ENCODE measurements at regions not wholly inside any gene's neighbourhood (a gene's known extent, or its start where the extent isn't known, plus 50 kb on each side); places are given as distances from the start of the nearest gene placed in this dataset.
"Not testable (repeated sequence)": the region's sequence is repeated elsewhere in the genome, so short reads cannot be mapped to it uniquely, and the experiment has no call there.

DNA sequence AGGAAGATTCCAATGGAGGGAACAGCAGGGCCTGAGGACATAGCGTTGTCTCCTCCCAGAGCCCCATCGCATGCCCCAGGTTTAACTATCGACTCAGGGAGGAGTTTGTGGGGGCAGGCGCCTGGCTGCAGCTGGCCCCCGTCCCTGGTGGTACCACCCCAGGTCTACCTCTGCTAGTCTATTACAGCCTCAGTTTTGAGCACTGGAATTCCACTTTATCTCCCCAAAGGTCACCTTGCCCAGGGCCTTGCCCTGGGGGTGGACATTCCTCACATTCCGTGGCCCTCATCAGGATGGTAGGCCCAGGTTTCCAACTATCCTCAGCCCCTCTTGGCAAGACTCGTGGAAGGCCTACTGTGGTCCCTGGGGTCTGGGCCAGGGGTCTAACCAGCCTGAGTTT, 65.4 kb upstream of the SSBP3 start:
- ChIA-PET POLR2A (interaction anchor here (0.6 to 6.8 kb wide), 4 partner anchors 9 to 60 kb away, joined by 3 to 45 read pairs (median 4); no protein-coding TSS in a partner anchor), CTCF (interaction anchor here (0.6 kb wide), 1 partner anchor 9 kb away, joined by 3 read pairs; no protein-coding TSS in a partner anchor)
- Mint-ChIP-seq H3K36me3 (peaks cover 0 to 13% (median 0%) of the 10 kb centered on the region in 5 donors), H3K27me3 (peaks cover 0 to 31% (median 0%) of the 10 kb centered on the region in 5 donors), H3K4me1 (peaks cover 12 to 45% (median 34%) of the 10 kb centered on the region in 7 donors), H3K4me3 (no peak overlapping the region), H3K9me3 (peaks cover 0 to 5% (median 0%) of the 10 kb centered on the region in 11 donors), H3K27ac (peak overlapping the region in 1 of 9 donors; percentile 40)
- DNase-seq (no peak), ATAC-seq (no peak)
- Histone ChIP-seq H3K9me3 (ENCODE audit: control insufficient read depth in 2 of 3, low read length in 3 of 3) (no peaks in the 10 kb centered on the region), H3K27ac (ENCODE audit: low read depth, low read length) (no peak overlapping the region), H3K27me3 (ENCODE audit: control insufficient read depth in 2 of 2, insufficient read depth in 2 of 2, low read length in 2 of 2) (no peaks in the 10 kb centered on the region), H3K4me3 (ENCODE audit: low read length) (no peak overlapping the region), H3K36me3 (ENCODE audit: control insufficient read depth in 2 of 3, insufficient read depth in 3 of 3, low read length in 3 of 3) (no peaks in the 10 kb centered on the region), H3K4me1 (ENCODE audit: control insufficient read depth in 2 of 2, insufficient read depth in 2 of 2, low read length in 2 of 2) (peaks cover 18 to 22% of the 10 kb centered on the region in 2 donors)
- intact Hi-C loops (cut with micrococcal nuclease) = no loop called here

- H3K4me3 ChIP-seq (ENCODE audit: low read length); intact Hi-C loops (cut with micrococcal nuclease); H3K9me3 ChIP-seq (ENCODE audit: control insufficient read depth in 2 of 3, low read length in 3 of 3); ATAC-seq; DNase-seq; H3K27me3 ChIP-seq (ENCODE audit: control insufficient read depth in 2 of 2, insufficient read depth in 2 of 2, low read length in 2 of 2); H3K9me3 Mint-ChIP-seq; H3K36me3 ChIP-seq (ENCODE audit: control insufficient read depth in 2 of 3, insufficient read depth in 3 of 3, low read length in 3 of 3); H3K27ac ChIP-seq (ENCODE audit: low read depth, low read length); H3K4me3 Mint-ChIP-seq: not testable (repeated sequence)
- peaks cover 0 to 10% (median 0%) of the 10 kb centered on the region in 5 donors for H3K36me3 Mint-ChIP-seq
- CTCF ChIA-PET = interaction anchor here (1.5 kb wide), 1 partner anchor 11 kb away, joined by 8 read pairs; no protein-coding TSS in a partner anchor
- H3K27me3 Mint-ChIP-seq = peaks cover 0 to 20% (median 0%) of the 10 kb centered on the region in 5 donors
- POLR2A ChIA-PET = interaction anchor here (1.5 kb wide), 1 partner anchor 9 kb away, joined by 4 read pairs; no protein-coding TSS in a partner anchor
- peaks cover 5 to 12% of the 10 kb centered on the region in 2 donors for H3K4me1 ChIP-seq (ENCODE audit: control insufficient read depth in 2 of 2, insufficient read depth in 2 of 2, low read length in 2 of 2)
- peak overlapping the region in 1 of 9 donors; percentile 48 for H3K27ac Mint-ChIP-seq
- peaks cover 11 to 36% (median 21%) of the 10 kb centered on the region in 7 donors for H3K4me1 Mint-ChIP-seq
These were observed 63.2 kb upstream of the SSBP3 start for GRCh38 chr1:54469444-54469843.

DNA sequence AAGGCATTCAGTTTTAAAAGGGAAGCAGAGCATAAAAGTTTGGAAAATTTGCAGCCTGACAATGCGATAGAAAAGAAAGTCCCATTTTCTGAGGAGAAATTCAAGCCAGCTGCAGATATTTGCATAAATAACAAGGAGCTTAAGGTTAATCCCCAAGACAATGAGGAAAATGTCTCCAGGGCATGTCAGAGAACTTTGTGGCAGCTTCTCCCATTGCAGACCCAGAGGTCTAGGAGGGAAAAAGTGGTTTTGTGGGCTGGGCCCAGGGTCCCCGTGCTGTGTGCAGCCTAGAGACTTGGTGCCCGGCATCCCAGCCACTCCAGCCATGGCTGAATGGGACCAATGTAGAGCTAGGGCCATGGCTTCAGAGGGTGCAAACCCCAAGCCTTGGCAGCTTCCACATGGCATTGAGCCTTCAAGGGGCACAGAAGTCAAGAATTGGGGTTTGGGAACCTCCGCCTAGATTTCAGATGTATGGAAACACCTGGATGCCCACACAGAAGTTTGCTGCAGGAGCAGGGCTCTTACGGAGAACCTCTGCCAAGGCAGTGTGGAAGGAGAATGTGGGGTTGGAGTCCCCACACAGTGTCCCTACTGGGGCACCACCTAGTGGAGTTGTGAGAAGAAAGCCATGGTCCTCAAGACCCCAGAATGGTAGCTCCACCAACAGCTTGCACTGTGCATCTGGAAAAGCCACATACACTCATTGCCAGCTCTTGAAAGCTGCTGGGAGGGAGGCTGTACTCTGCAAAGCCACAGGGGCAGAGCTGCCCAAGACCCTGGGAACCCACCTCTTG, 62.3 kb upstream of the SSBP3 start:
- DNase-seq; H3K4me3 ChIP-seq (ENCODE audit: low read length); intact Hi-C loops (cut with micrococcal nuclease); H3K36me3 Mint-ChIP-seq; H3K27ac ChIP-seq (ENCODE audit: low read depth, low read length); H3K4me3 Mint-ChIP-seq; H3K27me3 ChIP-seq (ENCODE audit: control insufficient read depth in 2 of 2, insufficient read depth in 2 of 2, low read length in 2 of 2); H3K36me3 ChIP-seq (ENCODE audit: control insufficient read depth in 2 of 3, insufficient read depth in 3 of 3, low read length in 3 of 3); H3K9me3 Mint-ChIP-seq; ATAC-seq; H3K9me3 ChIP-seq (ENCODE audit: control insufficient read depth in 2 of 3, low read length in 3 of 3): not testable (repeated sequence)
- Mint-ChIP-seq H3K4me1 (peaks cover 1 to 31% (median 20%) of the 10 kb centered on the region in 7 donors), H3K27me3 (peaks cover 0 to 11% (median 0%) of the 10 kb centered on the region in 5 donors), H3K27ac (peak overlapping the region in 1 of 9 donors; percentile 33)
- CTCF ChIA-PET = interaction anchor here (1.5 kb wide), 1 partner anchor 12 kb away, joined by 8 read pairs; no protein-coding TSS in a partner anchor
- POLR2A ChIA-PET = interaction anchor here (1.5 kb wide), 1 partner anchor 8 kb away, joined by 4 read pairs; no protein-coding TSS in a partner anchor
- peaks cover 8 to 14% of the 10 kb centered on the region in 2 donors for H3K4me1 ChIP-seq (ENCODE audit: control insufficient read depth in 2 of 2, insufficient read depth in 2 of 2, low read length in 2 of 2)

DNA sequence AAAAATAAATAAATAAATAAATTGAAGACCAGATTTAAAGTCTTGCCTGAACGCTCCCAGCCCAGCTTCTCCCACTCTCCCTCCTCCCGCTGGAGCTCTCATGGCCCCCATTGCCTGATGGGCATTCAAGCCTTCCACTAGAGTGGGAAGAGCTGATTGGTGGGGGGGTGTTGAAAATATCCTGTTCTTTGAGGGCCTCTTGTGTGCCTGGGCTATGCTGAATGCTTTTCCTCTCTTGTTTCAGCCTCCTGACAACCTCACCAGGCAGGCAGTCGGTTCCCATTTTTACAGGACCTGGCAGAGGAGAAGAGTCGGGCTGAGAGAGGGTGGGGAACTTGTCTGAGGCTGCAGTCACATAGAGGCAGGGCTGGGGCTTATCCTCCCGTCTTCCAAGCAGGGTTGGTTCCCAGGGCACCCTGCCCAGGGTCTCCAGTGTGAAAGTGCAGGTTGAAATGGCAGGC, 59.2 kb upstream of the SSBP3 start:
- no peaks in the 10 kb centered on the region for H3K27me3 ChIP-seq (ENCODE audit: control insufficient read depth in 2 of 2, insufficient read depth in 2 of 2, low read length in 2 of 2)
- DNase-seq (peak in 1 of 9 donors; percentile 13), ATAC-seq (no peak)
- intact Hi-C loops (cut with micrococcal nuclease) = no loop called here
- H3K36me3 ChIP-seq (ENCODE audit: control insufficient read depth in 2 of 3, insufficient read depth in 3 of 3, low read length in 3 of 3) = no peaks in the 10 kb centered on the region
- H3K4me1 ChIP-seq (ENCODE audit: control insufficient read depth in 2 of 2, insufficient read depth in 2 of 2, low read length in 2 of 2) = peaks cover 19 to 24% of the 10 kb centered on the region in 2 donors
- ChIA-PET POLR2A (interaction anchor here (0.7 to 5.8 kb wide), 4 partner anchors 10 to 45 kb away, joined by 3 to 45 read pairs (median 3); no protein-coding TSS in a partner anchor), CTCF (no interaction called here)
- H3K4me3 Mint-ChIP-seq = no peak overlapping the region
- peaks cover 0 to 4% (median 0%) of the 10 kb centered on the region in 5 donors for H3K27me3 Mint-ChIP-seq
- H3K27ac Mint-ChIP-seq = peak overlapping the region in 2 of 9 donors; percentile 16 to 41
- no peak overlapping the region for H3K27ac ChIP-seq (ENCODE audit: low read depth, low read length)
- H3K9me3 Mint-ChIP-seq = peaks cover 0 to 5% (median 0%) of the 10 kb centered on the region in 11 donors
- peaks cover under 1 to 43% (median 34%) of the 10 kb centered on the region in 7 donors for H3K4me1 Mint-ChIP-seq
- H3K4me3 ChIP-seq (ENCODE audit: low read length) = no peak overlapping the region
- no peaks in the 10 kb centered on the region for H3K9me3 ChIP-seq (ENCODE audit: control insufficient read depth in 2 of 3, low read length in 3 of 3)
- peaks cover 0 to 5% (median 0%) of the 10 kb centered on the region in 5 donors for H3K36me3 Mint-ChIP-seq

- peaks cover 0 to 4% (median 0%) of the 10 kb centered on the region in 5 donors for H3K27me3 Mint-ChIP-seq
- ATAC-seq (peak; percentile 23), DNase-seq (no peak)
- no peak overlapping the region for H3K4me3 Mint-ChIP-seq
- H3K9me3 Mint-ChIP-seq = peaks cover 0 to 5% (median 0%) of the 10 kb centered on the region in 11 donors
- ChIA-PET POLR2A (interaction anchor here (0.7 to 5.8 kb wide), 3 partner anchors 10 to 177 kb away, joined by 3 to 45 read pairs (median 4); no protein-coding TSS in a partner anchor), CTCF (no interaction called here)
- H3K36me3 ChIP-seq (ENCODE audit: control insufficient read depth in 2 of 3, insufficient read depth in 3 of 3, low read length in 3 of 3) = no peaks in the 10 kb centered on the region
- no peak overlapping the region for H3K27ac ChIP-seq (ENCODE audit: low read depth, low read length)
- H3K36me3 Mint-ChIP-seq = peaks cover 0 to 5% (median 0%) of the 10 kb centered on the region in 5 donors
- H3K4me1 Mint-ChIP-seq = peaks cover 8 to 51% (median 41%) of the 10 kb centered on the region in 7 donors
- H3K27me3 ChIP-seq (ENCODE audit: control insufficient read depth in 2 of 2, insufficient read depth in 2 of 2, low read length in 2 of 2) = no peaks in the 10 kb centered on the region
- peak overlapping the region in 2 of 9 donors; percentile 8 to 13 for H3K27ac Mint-ChIP-seq
- H3K4me1 ChIP-seq (ENCODE audit: control insufficient read depth in 2 of 2, insufficient read depth in 2 of 2, low read length in 2 of 2) = peaks cover 27 to 31% of the 10 kb centered on the region in 2 donors
- no peaks in the 10 kb centered on the region for H3K9me3 ChIP-seq (ENCODE audit: control insufficient read depth in 2 of 3, low read length in 3 of 3)
- H3K4me3 ChIP-seq (ENCODE audit: low read length) = no peak overlapping the region
- intact Hi-C loops (cut with micrococcal nuclease) = no loop called here
These were observed 58.4 kb upstream of the SSBP3 start for GRCh38 chr1:54464477-54465146.

- H3K27ac Mint-ChIP-seq = peak overlapping the region in 8 of 9 donors; percentile 49 to 69 (median 58)
- DNase-seq = peak in 1 of 9 donors; percentile 45
These were observed 57.9 kb upstream of the SSBP3 start for GRCh38 chr1:54464031-54464476.

More at GRCh38 chr1:54464031-54464476, 57.9 kb upstream of the SSBP3 start:
- no peaks in the 10 kb centered on the region for H3K9me3 ChIP-seq (ENCODE audit: control insufficient read depth in 2 of 3, low read length in 3 of 3)
- Mint-ChIP-seq H3K4me3 (peak overlapping the region in 2 of 10 donors; percentile 16 to 34), H3K36me3 (peaks cover 0 to 5% (median 0%) of the 10 kb centered on the region in 5 donors), H3K9me3 (peaks cover 0 to 6% (median 0%) of the 10 kb centered on the region in 11 donors), H3K4me1 (peaks cover 14 to 51% (median 46%) of the 10 kb centered on the region in 7 donors), H3K27me3 (peaks cover 0 to 4% (median 0%) of the 10 kb centered on the region in 5 donors)
- no peak overlapping the region for H3K27ac ChIP-seq (ENCODE audit: low read depth, low read length)
- POLR2A ChIA-PET = interaction anchor here (0.7 to 5.8 kb wide), 3 partner anchors 11 to 176 kb away, joined by 3 to 45 read pairs (median 4); no protein-coding TSS in a partner anchor
- H3K27me3 ChIP-seq (ENCODE audit: control insufficient read depth in 2 of 2, insufficient read depth in 2 of 2, low read length in 2 of 2) = no peaks in the 10 kb centered on the region
- CTCF ChIA-PET = no interaction called here
- H3K36me3 ChIP-seq (ENCODE audit: control insufficient read depth in 2 of 3, insufficient read depth in 3 of 3, low read length in 3 of 3) = no peaks in the 10 kb centered on the region
- H3K4me3 ChIP-seq (ENCODE audit: low read length) = no peak overlapping the region
- intact Hi-C loops (cut with micrococcal nuclease) = no loop called here
- peaks cover 27 to 37% of the 10 kb centered on the region in 2 donors for H3K4me1 ChIP-seq (ENCODE audit: control insufficient read depth in 2 of 2, insufficient read depth in 2 of 2, low read length in 2 of 2)
- no peak for ATAC-seq
